RWPE1 (cell line): ENCODE measurements at regions not wholly inside any gene's neighbourhood (a gene's known extent, or its start where the extent isn't known, plus 50 kb on each side); places are given as distances from the start of the nearest gene placed in this dataset.
A peak's percentile ranks its signal among the peaks of the same experiment; 100 is the strongest.

Experiments used
- CTCF ChIA-PET: fragments of 350-600 bp; sonication (Branson Sonifier 250); formaldehyde crosslinking; extraction: SDS; loops from one replicate; lab custom pipeline; 2021; lab: Yijun Ruan, JAX
- POLR2A ChIA-PET: fragments of 400-600 bp; formaldehyde crosslinking; extraction: SDS; loops from one replicate; lab custom pipeline; 2020; ENCODE audit warnings: antibody characterized with exemption; ENCODE audit not compliant: low non-redundant PET; lab: Yijun Ruan, JAX
- DNase-seq: peaks from one replicate; pipeline ENCODE4 v3.0.0; 2012; ENCODE audit warnings: low spot score
- H3K27ac ChIP-seq: fragments of 450-650 bp; 2 replicates; pipeline ENCODE4 v1.5.1; 2017
- CTCF ChIP-seq: fragments of 450-650 bp; conservative IDR thresholded peaks from 2 replicates; pipeline ENCODE4 v1.5.1; 2017; ENCODE audit warnings: low read depth, mild to moderate bottlenecking

GRCh38 chr17:72562615-72563188, 441.9 kb downstream of the SOX9 start:
- POLR2A ChIA-PET: no interaction called here
- CTCF ChIA-PET: interaction anchor here (0.5 to 0.6 kb wide), 2 partner anchors 72 to 1796 kb away, joined by 3 to 4 read pairs; no protein-coding TSS in a partner anchor
- no peak for TF ChIP-seq CTCF
- DNase-seq: no peak
- peak overlapping the region; percentile 78 for H3K27ac ChIP-seq

DNA sequence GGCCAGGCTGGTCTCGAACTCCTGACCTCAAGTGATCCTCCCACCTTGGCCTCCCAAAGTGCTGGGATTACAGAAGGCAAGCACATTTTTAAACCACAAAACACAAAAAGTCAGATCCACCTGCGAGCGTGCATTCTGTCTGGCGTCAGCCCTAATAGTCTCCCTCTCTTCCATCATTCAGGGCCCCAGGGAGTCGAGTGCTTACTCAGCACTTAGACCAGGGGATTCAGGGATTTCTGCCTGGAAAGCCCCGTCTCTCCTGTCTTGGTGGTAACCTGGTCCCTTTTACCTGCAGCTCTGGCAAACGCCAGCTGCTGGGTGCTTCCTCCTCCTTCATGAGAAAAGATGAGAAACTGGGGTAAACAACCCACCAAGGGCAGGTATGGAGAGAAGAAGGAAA, 443.1 kb downstream of the SOX9 start:
- no peak for TF ChIP-seq CTCF

GRCh38 chr17:72565006-72565405, 444.2 kb downstream of the SOX9 start:
- ChIA-PET CTCF (no interaction called here), POLR2A (no interaction called here)
- no peak for DNase-seq
- H3K27ac ChIP-seq: no peak overlapping the region
- no peak for TF ChIP-seq CTCF

More for the DNA sequence above, 443.1 kb downstream of the SOX9 start:
- no peak for DNase-seq
- H3K27ac ChIP-seq: peak overlapping the region; percentile 78
- ChIA-PET POLR2A (no interaction called here), CTCF (no interaction called here)

GRCh38 chr17:72565758-72566157, 444.9 kb downstream of the SOX9 start:
- CTCF ChIA-PET: interaction anchor here (0.7 kb wide), 1 partner anchor 1649 kb away, joined by 3 read pairs; no protein-coding TSS in a partner anchor
- POLR2A ChIA-PET: no interaction called here
- no peak for TF ChIP-seq CTCF
- DNase-seq: no peak
- H3K27ac ChIP-seq: peak overlapping the region; percentile 50

DNA sequence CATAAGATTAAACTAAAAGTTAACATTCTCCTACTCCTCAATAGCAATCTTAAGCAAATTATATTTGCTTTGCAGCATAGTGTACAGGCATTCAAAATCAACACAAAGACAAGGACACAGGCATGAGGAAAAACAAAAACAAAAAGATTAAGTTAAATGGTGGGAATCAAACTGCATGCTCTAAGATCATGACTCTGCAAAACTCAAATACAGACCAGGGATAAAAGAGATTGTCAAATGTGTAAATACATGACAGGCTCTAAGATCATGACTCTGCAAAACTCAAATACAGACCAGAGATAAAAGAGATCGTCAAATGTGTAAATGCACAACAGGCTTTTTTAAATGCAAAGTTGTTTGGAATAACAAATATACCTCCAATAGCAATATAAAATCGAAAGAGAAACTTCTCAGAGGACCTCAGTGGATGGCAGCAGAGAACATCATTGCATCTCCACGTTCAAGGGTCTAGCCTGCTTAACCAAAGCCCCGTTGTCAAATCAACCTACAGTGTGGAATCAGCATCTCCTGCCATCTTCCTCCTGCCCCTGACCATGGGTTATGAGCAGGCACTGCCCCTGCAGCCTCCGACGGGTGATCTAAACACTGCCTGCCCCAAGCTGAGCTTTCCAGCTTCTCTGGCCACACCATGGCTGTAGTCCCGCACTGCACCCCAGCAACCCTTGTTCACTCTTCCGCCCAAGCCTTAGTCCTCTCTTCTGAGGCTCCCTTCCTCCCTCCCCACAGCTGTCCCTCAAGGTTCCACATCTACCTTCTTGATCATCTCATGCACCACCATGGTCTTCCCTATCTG, 446.1 kb downstream of the SOX9 start:
- ChIA-PET CTCF (interaction anchor here (0.6 kb wide), 1 partner anchor 1170 kb away, joined by 3 read pairs; no protein-coding TSS in a partner anchor), POLR2A (no interaction called here)
- H3K27ac ChIP-seq: peak overlapping the region; percentile 64
- no peak for DNase-seq
- no peak for TF ChIP-seq CTCF

DNA sequence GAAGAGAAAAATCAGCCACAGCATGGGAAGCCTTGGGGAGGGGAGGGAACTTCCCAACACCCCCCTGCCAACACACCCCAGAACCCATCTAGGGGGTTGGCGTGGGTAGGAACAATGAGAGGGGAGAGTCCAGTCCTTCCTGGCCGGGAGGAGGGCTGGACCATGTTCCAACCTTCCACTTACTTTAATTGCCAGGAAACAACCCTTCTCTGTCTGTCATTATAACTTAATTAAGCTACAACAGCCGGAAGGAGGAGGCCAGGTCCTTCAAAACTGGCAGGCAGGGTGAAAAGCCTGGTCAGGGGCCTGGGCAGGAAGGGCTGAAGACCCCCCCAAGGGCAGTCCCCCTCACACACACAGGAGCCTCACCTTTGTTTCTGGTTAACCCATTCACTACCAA, 447.0 kb downstream of the SOX9 start:
- ChIA-PET CTCF (no interaction called here), POLR2A (no interaction called here)
- no peak for TF ChIP-seq CTCF
- peak overlapping the region; percentile 64 for H3K27ac ChIP-seq
- DNase-seq: no peak
